ENCODE measurements at regions not wholly inside any gene's neighbourhood (a gene's known extent, or its start where the extent isn't known, plus 50 kb on each side); places are given as distances from the start of the nearest gene placed in this dataset.

DNA sequence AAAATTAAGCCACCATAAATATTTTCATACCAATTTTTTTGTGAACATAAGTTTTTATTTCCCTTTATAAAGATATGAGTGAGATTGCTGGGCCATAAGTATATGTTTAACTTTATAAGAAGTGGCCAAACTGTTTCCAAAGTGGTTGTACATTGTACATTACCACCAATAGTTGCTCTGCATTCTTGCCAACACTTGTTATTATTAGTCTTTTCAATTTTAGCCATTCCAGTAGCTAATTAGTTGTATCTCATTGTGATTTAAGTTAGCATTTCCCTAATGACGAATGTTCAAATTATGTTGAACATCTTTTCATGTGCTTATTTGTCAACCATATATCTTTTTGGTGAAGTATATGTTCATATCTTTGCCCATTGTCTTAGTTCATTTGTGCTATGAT lies 64.0 kb upstream of the DNAH14 start:
- ATAC-seq (no peak), DNase-seq (ENCODE audit: low spot score in 2 of 2) (no peak)
- H3K27ac Mint-ChIP-seq: no peak overlapping the region
- H3K9me3 Mint-ChIP-seq: peaks cover 0 to 5% of the 10 kb centered on the region in 2 donors
- no peaks in the 10 kb centered on the region for H3K36me3 Mint-ChIP-seq

DNA sequence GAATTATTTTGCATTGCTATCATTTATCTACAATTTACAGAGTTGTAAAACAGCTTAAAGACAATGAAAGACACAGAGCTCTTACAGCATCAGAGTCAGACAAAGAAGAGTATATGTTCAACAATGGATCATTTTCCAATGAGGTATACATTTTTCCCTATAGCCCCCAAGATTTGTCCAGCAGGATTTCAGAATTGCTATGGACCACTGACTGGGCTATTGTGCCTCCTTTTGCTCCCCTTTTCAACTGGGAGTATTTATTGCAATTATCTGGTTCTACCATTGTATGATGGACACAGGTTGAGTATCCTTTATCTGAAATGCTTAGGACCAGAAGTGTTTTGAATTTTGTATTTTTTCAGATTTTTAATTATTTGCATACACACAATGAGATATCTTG lies 62.5 kb upstream of the DNAH14 start:
- Mint-ChIP-seq H3K27ac (no peak overlapping the region), H3K36me3 (no peaks in the 10 kb centered on the region), H3K9me3 (peaks cover 0 to 5% of the 10 kb centered on the region in 2 donors)
- ATAC-seq (no peak), DNase-seq (ENCODE audit: low spot score in 2 of 2) (no peak)

GRCh38 chr1:224867715-224868114 lies 61.8 kb upstream of the DNAH14 start:
- H3K9me3 Mint-ChIP-seq: peaks cover 0 to 5% of the 10 kb centered on the region in 2 donors
- H3K27ac Mint-ChIP-seq: no peak overlapping the region
- no peaks in the 10 kb centered on the region for H3K36me3 Mint-ChIP-seq
- ATAC-seq (no peak), DNase-seq (ENCODE audit: low spot score in 2 of 2) (no peak)

- ATAC-seq: no peak
- no peak for DNase-seq (ENCODE audit: low spot score in 2 of 2)
- H3K27ac Mint-ChIP-seq: no peak overlapping the region
- H3K36me3 Mint-ChIP-seq: no peaks in the 10 kb centered on the region
- H3K9me3 Mint-ChIP-seq: no peaks in the 10 kb centered on the region
Observed at GRCh38 chr1:224872832-224873433, 56.5 kb upstream of the DNAH14 start.

- H3K36me3 Mint-ChIP-seq: no peaks in the 10 kb centered on the region
- H3K27ac Mint-ChIP-seq: no peak overlapping the region
- H3K9me3 Mint-ChIP-seq: no peaks in the 10 kb centered on the region
- ATAC-seq (no peak), DNase-seq (ENCODE audit: low spot score in 2 of 2) (no peak)
Observed at GRCh38 chr1:224873434-224874369, 55.8 kb upstream of the DNAH14 start.

- ATAC-seq (no peak), DNase-seq (ENCODE audit: low spot score in 2 of 2) (no peak)
- H3K36me3 Mint-ChIP-seq: no peaks in the 10 kb centered on the region
- no peaks in the 10 kb centered on the region for H3K9me3 Mint-ChIP-seq
- H3K27ac Mint-ChIP-seq: no peak overlapping the region
Observed at GRCh38 chr1:224874775-224875174, 54.7 kb upstream of the DNAH14 start.

DNA sequence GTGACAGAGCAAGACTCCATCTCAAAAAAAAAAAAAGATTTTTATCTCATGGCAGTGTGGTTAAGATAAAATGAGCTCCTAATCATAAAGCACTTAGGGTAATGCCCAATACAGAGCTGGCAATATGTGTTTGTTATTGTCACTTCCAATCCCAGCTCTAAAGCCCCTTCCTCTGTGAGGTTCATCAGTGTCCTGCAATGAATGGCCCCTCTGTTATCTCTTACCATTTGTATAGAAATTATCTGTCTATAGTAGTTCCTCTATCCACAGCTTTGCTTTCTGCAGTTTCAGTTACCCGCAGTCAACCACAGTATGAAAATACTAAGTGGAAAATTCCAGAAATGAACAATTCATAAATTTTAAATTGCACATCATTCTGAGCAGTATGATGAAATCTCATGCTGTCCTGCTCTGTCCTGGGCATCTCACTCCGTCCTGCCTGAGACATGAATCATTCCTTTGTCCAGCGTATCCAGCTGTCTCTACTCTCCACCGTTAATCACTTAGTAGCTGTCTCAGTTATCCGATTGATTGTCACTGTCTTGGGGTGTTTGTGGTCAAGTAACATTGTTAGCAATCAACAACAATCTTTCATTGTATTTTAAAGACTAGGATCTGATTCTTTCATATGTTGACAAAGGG lies 50.2 kb upstream of the DNAH14 start:
- H3K27ac Mint-ChIP-seq: no peak overlapping the region
- DNase-seq (ENCODE audit: low spot score in 2 of 2) (no peak), ATAC-seq (no peak)
- H3K36me3 Mint-ChIP-seq: no peaks in the 10 kb centered on the region
- no peaks in the 10 kb centered on the region for H3K9me3 Mint-ChIP-seq

Measured in activated naive CD4-positive, alpha-beta T cell treated with anti-CD3 and anti-CD28 coated beads, Interleukin-2, amount 50 U/mL, for 72 hours (primary cell).